ENCODE measurements at regions not wholly inside any gene's neighbourhood (a gene's known extent, or its start where the extent isn't known, plus 50 kb on each side); places are given as distances from the start of the nearest gene placed in this dataset.

DNA sequence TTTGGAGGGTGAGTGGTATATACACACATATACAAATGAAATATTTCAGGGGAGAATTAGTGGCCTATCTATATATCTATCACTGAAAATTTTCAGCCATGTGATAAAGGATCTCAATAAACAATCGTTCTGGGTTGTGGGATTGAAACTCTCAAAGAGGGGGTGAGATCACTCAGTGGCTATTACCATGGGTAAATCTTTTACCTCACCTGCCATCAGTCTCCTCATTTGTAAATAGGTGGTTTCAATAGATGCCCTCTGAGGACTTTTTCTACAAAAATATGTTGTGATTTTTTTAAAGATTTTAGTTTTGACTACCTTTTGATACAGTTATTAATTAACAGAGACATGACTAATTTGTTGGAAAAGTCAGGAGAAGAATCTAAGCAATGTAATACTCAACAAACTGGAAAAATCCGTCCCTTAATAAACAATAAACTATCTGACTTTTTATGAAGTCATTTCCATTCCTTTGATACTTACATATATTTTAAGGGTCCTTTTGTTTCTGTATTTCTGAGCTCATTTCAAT lies 192.8 kb downstream of the MAD2L1 start:
- intact Hi-C loops (cut with micrococcal nuclease) = no loop called here
- H3K4me1 Mint-ChIP-seq (ENCODE audit: low read depth) = no peaks in the 10 kb centered on the region
- no peak overlapping the region for H3K27ac Mint-ChIP-seq
- no peaks in the 10 kb centered on the region for H3K9me3 Mint-ChIP-seq
- no peaks in the 10 kb centered on the region for H3K36me3 Mint-ChIP-seq (ENCODE audit: low read depth)
- no peak overlapping the region for H3K4me3 Mint-ChIP-seq
- no peaks in the 10 kb centered on the region for H3K27me3 Mint-ChIP-seq

DNA sequence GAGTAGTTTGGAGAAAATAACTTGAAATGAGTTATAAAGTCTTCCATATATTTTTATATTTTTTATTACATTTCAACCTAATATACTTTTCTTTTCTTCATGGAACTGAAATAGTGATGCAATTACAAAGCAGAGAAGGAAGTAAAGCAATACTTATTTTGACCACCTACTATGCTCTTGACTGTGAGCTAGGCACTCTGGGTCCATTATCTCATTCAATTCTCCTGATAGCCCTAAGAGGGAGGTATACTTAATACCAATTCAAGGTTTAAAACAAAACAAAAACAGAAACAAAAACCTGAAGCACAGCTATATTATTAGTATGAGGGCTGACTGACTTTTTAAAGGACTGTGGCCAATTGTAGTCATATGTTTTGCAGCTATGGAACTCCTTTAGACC lies 193.5 kb downstream of the MAD2L1 start:
- intact Hi-C loops (cut with micrococcal nuclease) = no loop called here
- no peak overlapping the region for H3K27ac Mint-ChIP-seq
- no peak overlapping the region for H3K4me3 Mint-ChIP-seq
- no peaks in the 10 kb centered on the region for H3K4me1 Mint-ChIP-seq (ENCODE audit: low read depth)
- no peaks in the 10 kb centered on the region for H3K27me3 Mint-ChIP-seq
- H3K9me3 Mint-ChIP-seq = no peaks in the 10 kb centered on the region
- no peaks in the 10 kb centered on the region for H3K36me3 Mint-ChIP-seq (ENCODE audit: low read depth)

DNA sequence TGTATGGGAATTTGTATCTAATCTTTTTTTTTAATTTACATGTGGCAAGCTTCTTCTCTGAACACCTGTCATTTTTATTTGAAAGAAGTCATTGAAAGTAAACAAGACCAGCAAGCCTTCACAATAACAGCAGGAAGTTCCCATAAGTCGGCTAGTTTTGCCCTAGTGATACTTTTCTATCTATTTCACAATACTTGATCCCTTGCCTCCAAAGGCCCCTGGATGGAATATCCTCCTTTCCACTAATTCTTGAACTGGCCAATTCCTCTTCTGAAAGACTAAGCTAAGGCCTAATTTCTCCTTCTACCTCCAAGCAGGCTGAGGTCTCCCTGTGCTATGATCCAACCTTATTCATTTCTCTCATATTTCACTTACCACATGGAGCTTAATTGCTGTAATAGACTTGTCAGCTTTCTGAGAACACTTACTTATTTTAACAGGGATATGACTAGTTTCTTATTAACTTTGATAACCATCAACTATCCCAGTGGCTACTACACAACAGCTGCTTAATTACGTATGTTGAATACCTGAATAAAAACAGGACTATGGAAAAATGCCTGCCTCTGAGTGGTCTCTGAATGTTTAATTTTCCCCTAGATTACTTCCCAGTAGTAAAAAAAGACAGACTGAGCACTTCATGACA lies 194.2 kb downstream of the MAD2L1 start:
- Mint-ChIP-seq H3K36me3 (ENCODE audit: low read depth) (no peaks in the 10 kb centered on the region), H3K4me3 (no peak overlapping the region), H3K4me1 (ENCODE audit: low read depth) (no peaks in the 10 kb centered on the region), H3K9me3 (no peaks in the 10 kb centered on the region), H3K27me3 (no peaks in the 10 kb centered on the region), H3K27ac (no peak overlapping the region)
- intact Hi-C loops (cut with micrococcal nuclease) = no loop called here

DNA sequence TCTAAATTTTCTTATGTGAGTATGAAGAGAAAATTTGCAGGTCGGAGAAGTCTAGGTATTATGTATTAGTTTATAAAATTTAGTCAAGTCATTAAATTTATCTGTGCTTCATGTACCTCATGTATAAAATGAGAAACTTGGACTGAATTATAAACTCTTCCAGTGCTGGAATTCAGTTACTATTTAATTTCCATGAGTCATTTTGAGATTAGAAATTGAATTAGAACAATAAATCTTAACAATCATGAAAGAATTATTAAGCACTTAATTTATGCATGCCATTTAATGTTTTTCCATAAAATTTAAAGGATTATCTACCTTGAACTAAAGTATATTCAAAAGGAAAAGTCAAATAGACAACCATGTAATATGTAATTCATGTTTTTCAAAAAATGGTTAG lies 195.8 kb downstream of the MAD2L1 start:
- Mint-ChIP-seq H3K27me3 (no peaks in the 10 kb centered on the region), H3K27ac (no peak overlapping the region)
- intact Hi-C loops (cut with micrococcal nuclease) = no loop called here

DNA sequence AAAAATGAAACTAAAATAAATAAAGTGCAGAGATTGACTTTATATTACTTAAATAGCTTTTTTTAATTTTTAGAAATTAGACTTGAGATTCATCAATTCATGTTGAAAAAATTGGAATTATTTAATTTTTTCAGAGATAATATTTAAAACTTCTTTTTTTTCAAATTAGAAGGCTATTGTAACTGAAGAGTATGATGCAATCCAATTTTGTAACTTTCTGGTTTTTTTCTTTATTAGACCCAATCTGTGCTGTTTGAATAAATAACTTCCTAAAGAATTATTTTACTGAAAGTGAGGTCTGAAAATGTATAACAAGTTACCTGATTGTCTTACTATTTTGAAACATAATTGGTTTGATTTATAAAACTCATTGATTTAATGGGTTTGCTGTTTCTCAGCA lies 200.9 kb downstream of the MAD2L1 start:
- H3K27ac Mint-ChIP-seq = no peak overlapping the region
- H3K4me1 Mint-ChIP-seq (ENCODE audit: low read depth) = no peaks in the 10 kb centered on the region
- H3K9me3 Mint-ChIP-seq = no peaks in the 10 kb centered on the region
- no peak overlapping the region for H3K4me3 Mint-ChIP-seq
- H3K36me3 Mint-ChIP-seq (ENCODE audit: low read depth) = no peaks in the 10 kb centered on the region
- H3K27me3 Mint-ChIP-seq = no peaks in the 10 kb centered on the region
- intact Hi-C loops (cut with micrococcal nuclease) = no loop called here

More for the DNA sequence above, 195.8 kb downstream of the MAD2L1 start:
- no peaks in the 10 kb centered on the region for H3K4me1 Mint-ChIP-seq (ENCODE audit: low read depth)
- H3K4me3 Mint-ChIP-seq = no peak overlapping the region
- H3K9me3 Mint-ChIP-seq = no peaks in the 10 kb centered on the region
- H3K36me3 Mint-ChIP-seq (ENCODE audit: low read depth) = no peaks in the 10 kb centered on the region

DNA sequence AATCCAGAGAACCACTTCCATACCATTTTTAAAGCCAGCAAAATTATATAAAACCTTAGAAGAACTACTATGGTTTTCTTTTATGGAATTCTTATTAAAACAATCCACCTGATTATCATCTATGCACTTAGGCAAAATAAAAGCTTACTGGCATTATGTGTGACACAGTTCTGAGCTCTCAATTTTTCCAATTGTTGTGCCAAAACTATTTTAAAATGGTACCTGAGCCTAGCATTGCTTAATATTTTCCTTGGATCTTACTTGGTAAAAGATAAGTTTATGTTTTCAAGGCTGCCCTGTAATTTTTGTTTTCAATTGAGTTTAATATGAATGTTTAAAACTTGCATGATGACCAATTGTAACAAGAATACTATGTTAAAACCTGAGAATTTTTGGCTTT lies 201.3 kb downstream of the MAD2L1 start:
- H3K27ac Mint-ChIP-seq = no peak overlapping the region
- H3K9me3 Mint-ChIP-seq = no peaks in the 10 kb centered on the region
- intact Hi-C loops (cut with micrococcal nuclease) = no loop called here
- H3K4me3 Mint-ChIP-seq = no peak overlapping the region
- no peaks in the 10 kb centered on the region for H3K4me1 Mint-ChIP-seq (ENCODE audit: low read depth)
- no peaks in the 10 kb centered on the region for H3K36me3 Mint-ChIP-seq (ENCODE audit: low read depth)
- no peaks in the 10 kb centered on the region for H3K27me3 Mint-ChIP-seq

DNA sequence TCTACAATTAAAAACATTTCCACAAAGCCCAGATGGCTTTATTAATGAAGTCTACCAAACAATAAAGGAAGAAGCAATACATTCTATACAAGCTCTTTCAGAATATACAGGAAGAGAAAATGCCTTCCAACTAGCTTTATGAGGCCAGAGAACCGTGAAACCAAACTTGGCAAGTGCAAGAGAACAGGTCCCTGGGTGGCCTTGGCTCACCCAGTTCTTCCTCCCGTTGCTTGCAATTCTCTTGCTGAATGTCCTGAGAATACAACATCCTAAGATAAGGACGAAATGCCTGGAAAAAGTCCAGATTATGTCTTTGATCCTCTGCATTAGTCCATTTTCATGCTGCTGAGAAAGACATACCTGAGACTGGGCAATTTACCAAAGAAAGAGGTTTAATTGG lies 204.9 kb downstream of the MAD2L1 start:
- H3K27ac Mint-ChIP-seq = no peak overlapping the region
- H3K36me3 Mint-ChIP-seq (ENCODE audit: low read depth) = no peaks in the 10 kb centered on the region
- no peaks in the 10 kb centered on the region for H3K27me3 Mint-ChIP-seq
- H3K4me1 Mint-ChIP-seq (ENCODE audit: low read depth) = no peaks in the 10 kb centered on the region
- no peaks in the 10 kb centered on the region for H3K9me3 Mint-ChIP-seq
- H3K4me3 Mint-ChIP-seq = no peak overlapping the region
- intact Hi-C loops (cut with micrococcal nuclease) = no loop called here

DNA sequence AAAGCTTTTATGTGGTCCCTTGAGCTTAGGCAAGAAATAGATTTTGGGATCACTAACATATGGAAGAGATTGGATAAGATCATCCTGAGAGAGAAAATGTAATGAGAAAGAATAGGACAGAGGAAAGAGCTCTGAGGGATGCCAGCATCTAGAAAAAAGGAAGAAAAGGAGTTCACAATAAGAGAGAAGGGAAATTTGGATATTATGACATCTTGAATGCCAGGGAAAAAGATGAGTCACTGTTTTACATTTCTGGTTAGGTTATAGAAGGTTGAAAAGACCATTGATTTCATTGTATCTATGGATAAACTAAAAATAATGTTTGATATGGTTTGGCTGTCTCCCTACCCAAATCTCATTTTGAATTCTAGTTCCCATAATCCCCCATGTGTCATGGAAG lies 208.5 kb downstream of the MAD2L1 start:
- no peaks in the 10 kb centered on the region for H3K9me3 Mint-ChIP-seq
- no peak overlapping the region for H3K27ac Mint-ChIP-seq
- H3K4me1 Mint-ChIP-seq (ENCODE audit: low read depth) = no peaks in the 10 kb centered on the region
- no peak overlapping the region for H3K4me3 Mint-ChIP-seq
- H3K27me3 Mint-ChIP-seq = no peaks in the 10 kb centered on the region
- no peaks in the 10 kb centered on the region for H3K36me3 Mint-ChIP-seq (ENCODE audit: low read depth)
- intact Hi-C loops (cut with micrococcal nuclease) = no loop called here

DNA sequence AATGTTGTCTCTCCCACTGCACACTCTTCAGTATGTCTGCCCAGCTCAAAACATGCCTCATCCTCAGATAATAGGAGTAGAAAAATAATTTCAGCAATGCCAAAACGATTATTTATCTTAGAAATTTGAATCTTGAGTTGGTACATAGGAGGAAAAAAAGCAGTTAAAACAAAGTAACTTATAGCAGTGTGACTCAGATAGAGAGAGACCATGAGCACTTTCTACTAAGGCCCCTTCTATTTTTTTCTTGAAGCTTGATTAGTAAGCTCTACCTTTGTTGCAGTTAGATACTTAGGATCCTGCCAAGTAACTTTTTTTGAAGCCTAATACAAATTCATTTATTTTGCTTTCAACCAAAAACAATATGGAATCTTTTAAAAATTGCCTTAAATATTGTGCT lies 212.3 kb downstream of the MAD2L1 start:
- Mint-ChIP-seq H3K4me3 (no peak overlapping the region), H3K27me3 (no peaks in the 10 kb centered on the region)
- intact Hi-C loops (cut with micrococcal nuclease) = no loop called here

DNA sequence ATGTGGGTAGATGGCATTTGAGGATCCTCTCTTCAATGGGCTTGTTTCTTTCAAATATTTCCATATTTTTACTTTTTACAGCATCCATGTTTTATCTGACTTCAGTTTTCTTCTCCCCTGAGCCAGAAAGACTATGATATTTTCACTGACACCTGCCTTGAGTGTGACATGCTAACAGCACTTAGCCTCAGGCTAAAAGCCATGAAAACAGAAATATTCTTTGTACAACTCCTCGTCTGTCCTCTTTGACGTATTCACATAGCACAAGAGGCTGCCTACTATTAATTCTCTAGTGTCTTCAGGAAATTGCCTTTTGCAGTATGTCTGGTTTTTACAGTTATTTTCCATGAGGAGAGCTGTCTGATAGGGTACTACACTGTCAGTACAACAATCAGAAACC lies 215.0 kb downstream of the MAD2L1 start:
- no peaks in the 10 kb centered on the region for H3K36me3 Mint-ChIP-seq (ENCODE audit: low read depth)
- H3K27me3 Mint-ChIP-seq = no peaks in the 10 kb centered on the region
- H3K4me3 Mint-ChIP-seq = no peak overlapping the region
- intact Hi-C loops (cut with micrococcal nuclease) = no loop called here
- no peaks in the 10 kb centered on the region for H3K9me3 Mint-ChIP-seq
- no peaks in the 10 kb centered on the region for H3K4me1 Mint-ChIP-seq (ENCODE audit: low read depth)
- no peak overlapping the region for H3K27ac Mint-ChIP-seq

More for the DNA sequence above, 212.3 kb downstream of the MAD2L1 start:
- no peak overlapping the region for H3K27ac Mint-ChIP-seq
- no peaks in the 10 kb centered on the region for H3K4me1 Mint-ChIP-seq (ENCODE audit: low read depth)
- H3K9me3 Mint-ChIP-seq = no peaks in the 10 kb centered on the region
- H3K36me3 Mint-ChIP-seq (ENCODE audit: low read depth) = no peaks in the 10 kb centered on the region

DNA sequence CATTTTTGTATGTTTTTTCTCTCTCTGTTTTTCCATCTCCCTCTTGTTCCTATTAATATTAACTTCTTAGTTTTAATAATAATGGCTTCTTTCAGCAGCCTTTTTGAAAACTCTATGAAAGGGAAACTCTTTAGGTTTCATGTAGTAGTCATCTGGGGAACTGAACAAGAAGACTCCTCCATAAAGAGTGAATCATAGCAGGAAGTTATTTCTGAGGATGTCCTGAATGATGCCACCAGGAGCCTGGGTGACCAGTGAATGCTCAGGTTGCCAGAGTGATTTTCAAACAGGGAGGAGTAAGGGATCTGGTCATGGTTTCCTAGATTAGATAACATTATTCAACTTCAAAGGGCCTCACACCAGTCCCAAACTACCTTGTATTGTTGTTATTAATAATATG lies 212.8 kb upstream of the PDE5A start:
- no peak overlapping the region for H3K27ac Mint-ChIP-seq
- no peaks in the 10 kb centered on the region for H3K9me3 Mint-ChIP-seq
- H3K27me3 Mint-ChIP-seq = no peaks in the 10 kb centered on the region
- no peak overlapping the region for H3K4me3 Mint-ChIP-seq
- H3K36me3 Mint-ChIP-seq (ENCODE audit: low read depth) = no peaks in the 10 kb centered on the region
- no peaks in the 10 kb centered on the region for H3K4me1 Mint-ChIP-seq (ENCODE audit: low read depth)
- intact Hi-C loops (cut with micrococcal nuclease) = no loop called here

DNA sequence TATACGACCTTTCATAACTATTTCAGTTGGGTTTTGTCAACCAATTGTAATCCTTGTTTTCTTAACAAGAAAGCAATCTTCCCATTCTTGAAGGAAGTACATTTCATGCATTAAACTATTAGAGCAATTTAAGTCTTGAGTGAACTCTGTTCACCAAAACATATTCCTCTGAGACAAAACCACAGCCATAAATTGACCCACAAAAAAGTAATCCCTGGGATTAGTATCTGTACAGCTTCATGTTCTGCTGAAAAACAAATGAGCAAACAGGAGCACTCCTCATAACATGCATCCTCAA lies 207.0 kb upstream of the PDE5A start:
- intact Hi-C loops (cut with micrococcal nuclease) = no loop called here
- Mint-ChIP-seq H3K4me1 (ENCODE audit: low read depth) (no peaks in the 10 kb centered on the region), H3K9me3 (no peaks in the 10 kb centered on the region), H3K27me3 (no peaks in the 10 kb centered on the region), H3K36me3 (ENCODE audit: low read depth) (no peaks in the 10 kb centered on the region), H3K27ac (no peak overlapping the region), H3K4me3 (no peak overlapping the region)

DNA sequence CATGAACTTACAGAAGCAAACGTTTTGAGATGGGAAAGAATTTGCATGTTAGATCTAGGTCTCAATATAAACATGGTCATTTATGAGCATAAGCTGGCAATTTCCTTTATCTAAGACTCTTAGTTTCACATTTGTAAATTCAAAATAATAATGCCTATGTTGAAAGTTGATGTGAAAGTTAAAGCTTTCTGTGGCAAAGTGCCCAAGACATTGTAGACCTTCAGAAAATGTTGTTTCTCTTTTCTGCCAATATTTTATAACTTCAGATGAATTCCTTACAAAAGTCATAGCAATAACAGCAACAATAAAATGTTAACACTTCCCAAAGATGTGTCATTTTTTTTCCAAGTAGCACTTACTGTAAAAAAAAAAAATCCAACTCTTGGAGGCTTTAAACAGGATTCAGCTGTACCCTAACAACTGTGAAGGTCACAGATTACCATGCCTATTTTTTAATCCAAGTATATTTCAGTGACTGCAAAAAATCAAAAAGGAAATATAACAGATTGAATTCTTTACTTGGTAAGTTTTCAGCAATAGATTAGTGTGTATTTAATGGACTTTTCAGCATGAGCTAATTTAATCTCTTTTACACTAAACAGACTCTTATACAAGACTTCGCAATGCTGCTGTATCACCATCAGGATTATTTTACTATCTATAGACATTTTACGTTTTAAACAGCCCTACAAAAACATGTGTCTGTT lies 206.5 kb upstream of the PDE5A start:
- Mint-ChIP-seq H3K4me3 (no peak overlapping the region), H3K4me1 (ENCODE audit: low read depth) (no peaks in the 10 kb centered on the region), H3K27me3 (no peaks in the 10 kb centered on the region), H3K9me3 (no peaks in the 10 kb centered on the region), H3K27ac (no peak overlapping the region), H3K36me3 (ENCODE audit: low read depth) (no peaks in the 10 kb centered on the region)
- intact Hi-C loops (cut with micrococcal nuclease) = no loop called here

DNA sequence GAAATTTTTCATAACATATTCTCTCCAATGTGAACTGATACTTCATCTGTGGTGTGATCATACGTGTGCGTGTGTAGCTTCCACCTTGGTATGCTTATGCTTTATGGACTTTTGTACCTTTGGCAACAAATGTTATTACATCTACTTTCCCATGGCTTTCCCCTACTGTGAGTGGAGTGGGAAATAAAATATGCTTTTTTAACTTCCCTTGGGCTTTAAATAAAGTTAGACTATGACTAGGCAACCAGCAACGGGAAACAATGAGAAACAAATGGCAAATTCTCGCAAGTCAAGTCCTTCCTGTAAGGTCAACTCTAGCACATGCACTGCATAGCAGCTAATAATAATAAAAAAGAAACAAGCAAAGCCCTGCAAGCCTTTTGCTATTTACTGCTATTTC lies 205.0 kb upstream of the PDE5A start:
- no peak overlapping the region for H3K27ac Mint-ChIP-seq
- no peaks in the 10 kb centered on the region for H3K36me3 Mint-ChIP-seq (ENCODE audit: low read depth)
- H3K9me3 Mint-ChIP-seq = no peaks in the 10 kb centered on the region
- no peaks in the 10 kb centered on the region for H3K4me1 Mint-ChIP-seq (ENCODE audit: low read depth)
- intact Hi-C loops (cut with micrococcal nuclease) = no loop called here
- no peak overlapping the region for H3K4me3 Mint-ChIP-seq
- no peaks in the 10 kb centered on the region for H3K27me3 Mint-ChIP-seq

DNA sequence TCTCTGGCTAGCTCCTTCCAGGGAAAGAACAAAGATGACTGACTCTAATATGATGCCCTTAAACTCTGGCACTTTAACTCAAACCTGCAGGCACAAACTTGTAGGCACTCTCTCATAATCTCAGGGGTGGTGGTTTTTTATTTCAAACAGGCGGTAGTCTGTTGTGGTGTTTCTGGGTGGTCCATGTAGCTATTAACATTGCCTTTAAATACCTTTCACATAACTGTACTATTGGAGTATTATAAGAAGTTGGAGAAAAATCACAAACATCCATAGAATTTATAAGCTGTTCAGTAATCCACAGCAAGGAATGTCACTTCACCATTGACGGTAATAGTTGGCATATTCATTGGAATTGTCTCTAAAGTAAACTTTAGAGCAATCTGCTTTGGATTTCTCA lies 204.2 kb upstream of the PDE5A start:
- Mint-ChIP-seq H3K27me3 (no peaks in the 10 kb centered on the region), H3K36me3 (ENCODE audit: low read depth) (no peaks in the 10 kb centered on the region), H3K9me3 (no peaks in the 10 kb centered on the region), H3K27ac (no peak overlapping the region), H3K4me1 (ENCODE audit: low read depth) (no peaks in the 10 kb centered on the region), H3K4me3 (no peak overlapping the region)
- intact Hi-C loops (cut with micrococcal nuclease) = no loop called here

All from dendritic cell treated with granulocyte-macrophage colony-stimulating factor and Interleukin-4, amounts not matched to agents 40 ng/mL and 50 ng/mL, for 4 days (primary cell).